HK-2 (cell line): ENCODE measurements at regions not wholly inside any gene's neighbourhood (a gene's known extent, or its start where the extent isn't known, plus 50 kb on each side); places are given as distances from the start of the nearest gene placed in this dataset.

ENCODE experiments used
- DNase-seq: peaks from one replicate; pipeline ENCODE4 v3.0.0-alpha.2; 2018; ENCODE audit not compliant: unreplicated experiment

DNA sequence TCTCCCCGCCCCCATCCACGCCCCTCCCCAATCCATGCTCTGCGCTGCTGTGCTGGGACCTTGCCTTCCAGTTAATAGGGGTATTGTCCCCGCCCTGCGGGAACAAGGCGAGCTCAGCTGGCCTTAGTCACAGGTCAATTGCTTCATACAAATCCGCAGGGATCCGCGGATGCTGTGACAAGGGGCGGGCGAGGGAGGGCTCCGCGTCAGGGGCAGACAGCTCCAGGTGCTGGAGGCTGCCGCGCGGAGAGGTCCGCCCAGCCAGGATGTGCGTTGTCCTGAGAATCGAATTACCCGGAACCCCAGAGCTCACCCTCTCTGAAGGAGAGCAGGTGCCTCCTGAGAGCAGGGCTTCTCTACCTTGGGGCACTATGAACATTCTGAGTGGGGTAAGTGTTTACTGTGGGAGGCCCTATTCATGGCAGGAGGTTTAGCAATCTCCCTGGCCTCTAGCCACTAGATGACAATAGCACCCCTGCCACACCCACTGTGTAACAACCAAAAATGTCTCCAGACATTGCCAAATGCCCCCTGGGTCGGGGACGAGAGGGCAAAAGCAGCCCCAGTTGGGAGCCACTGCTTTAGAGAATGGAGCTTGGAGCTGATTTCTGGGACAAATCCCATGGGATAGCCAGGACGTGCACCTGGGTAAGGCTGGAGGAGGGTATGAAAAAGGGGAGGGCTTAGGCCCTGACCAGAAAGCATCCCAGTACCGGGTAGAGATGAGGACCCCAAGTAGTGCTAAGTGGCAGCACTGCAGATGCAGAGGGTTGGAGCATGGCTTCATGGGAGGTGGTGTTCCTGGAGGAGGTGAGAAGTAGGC, 138.2 kb downstream of the CYLD start:
- no peak for DNase-seq

DNA sequence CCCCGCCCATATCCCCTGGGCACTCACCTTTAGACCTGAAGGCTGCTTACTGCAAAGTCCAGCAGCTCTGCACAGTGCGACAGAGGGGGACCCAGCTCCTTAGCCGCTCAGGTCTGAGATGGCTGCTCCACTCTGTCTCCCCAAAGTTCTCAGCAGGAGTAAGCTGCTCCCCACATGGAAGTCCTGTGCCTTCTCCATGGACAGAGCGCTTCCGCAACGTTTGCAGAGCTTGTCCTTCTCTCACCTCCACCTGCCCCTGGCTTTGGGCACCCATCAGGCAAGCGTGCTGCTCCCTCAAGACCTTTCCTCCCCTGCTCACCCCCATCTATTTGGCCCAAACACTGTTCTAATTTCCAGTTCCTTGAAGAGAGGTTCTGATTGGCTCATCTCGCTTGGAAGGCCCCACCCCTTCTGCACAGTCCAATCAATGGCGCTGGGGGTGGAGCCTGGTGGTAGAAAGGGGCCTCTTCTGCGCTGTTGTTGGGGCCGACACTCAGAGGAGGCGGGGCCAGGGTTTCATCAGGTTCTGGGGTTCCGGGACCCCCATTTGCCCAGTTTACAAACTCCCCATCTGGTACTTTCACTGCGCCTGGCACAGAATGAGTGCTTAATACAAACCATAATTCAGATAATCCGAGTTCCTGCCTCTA, 137.2 kb downstream of the CYLD start:
- DNase-seq: no peak

DNA sequence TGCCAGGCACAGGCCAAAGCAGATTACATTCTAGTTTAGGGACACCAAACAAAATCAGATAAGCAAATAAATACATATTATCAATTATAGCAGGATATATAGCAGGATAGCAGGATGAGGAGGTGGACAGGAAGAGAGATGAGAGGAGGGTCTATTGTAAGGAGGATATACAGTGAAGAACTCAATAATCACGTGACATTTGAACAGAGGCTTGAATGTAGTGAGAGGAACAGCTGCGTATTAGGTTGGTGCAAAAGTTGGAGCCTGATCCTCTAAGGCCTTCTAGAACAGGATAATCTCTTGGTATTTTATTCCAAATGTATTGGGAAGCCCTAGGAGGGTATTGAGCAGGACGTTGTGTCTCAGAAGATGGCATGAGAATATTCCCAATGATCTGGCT, 136.7 kb downstream of the CYLD start:
- no peak for DNase-seq

DNA sequence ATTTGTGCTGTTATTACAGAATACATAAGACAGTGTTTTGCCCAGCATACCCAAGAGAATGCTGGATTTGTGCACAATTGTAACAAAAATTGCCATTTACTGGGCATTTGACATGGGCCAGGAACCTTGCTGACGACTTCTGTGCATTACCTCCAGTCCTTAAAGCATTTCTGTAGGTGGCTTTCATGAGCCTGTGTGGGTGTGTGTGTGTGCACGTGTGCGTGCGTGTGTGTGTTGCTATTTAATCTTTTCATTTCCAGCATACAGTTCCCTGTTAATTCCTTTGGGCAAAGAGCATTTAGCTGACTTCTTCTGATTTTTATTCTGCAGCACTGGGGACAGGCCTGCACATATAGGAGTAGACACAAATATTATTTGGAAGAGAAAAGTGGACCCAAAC, 134.4 kb downstream of the CYLD start:
- DNase-seq: no peak

DNA sequence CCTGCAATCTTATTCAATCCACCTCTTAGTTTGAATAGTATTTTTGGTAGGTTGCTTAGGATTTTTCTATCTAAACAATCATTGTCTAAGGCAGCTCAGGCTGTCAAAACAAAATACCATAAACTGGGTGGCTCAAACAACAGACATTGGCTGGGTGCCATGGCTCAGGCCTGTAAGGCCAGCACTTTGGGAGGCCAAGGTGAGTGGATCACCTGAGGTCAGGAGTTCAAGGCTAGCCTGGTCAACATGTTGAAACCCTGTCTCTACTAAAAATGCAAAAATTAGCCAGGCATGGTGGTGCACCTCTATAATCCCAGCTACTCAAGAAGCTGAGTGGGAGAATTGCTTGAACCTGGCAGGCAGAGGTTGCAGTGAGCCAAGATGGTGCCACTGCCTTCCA, 126.7 kb downstream of the CYLD start:
- DNase-seq: no peak

DNA sequence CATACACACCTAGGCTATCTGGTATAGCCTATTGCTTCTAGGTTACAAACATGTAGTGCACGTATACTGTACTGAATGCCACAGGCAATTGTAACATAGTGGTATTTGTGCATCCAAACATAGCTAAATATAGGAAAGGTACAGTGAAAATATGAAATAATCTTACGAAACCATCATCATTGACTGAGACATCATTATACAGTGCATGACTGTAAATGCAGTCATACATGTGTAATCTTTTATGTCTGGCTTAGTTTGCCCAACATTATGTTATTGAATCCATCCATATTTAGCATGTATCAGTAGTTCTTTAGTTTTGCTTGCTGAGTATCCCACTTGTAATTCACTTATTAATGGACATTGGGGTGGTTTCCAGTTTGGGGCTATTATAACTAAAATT, 124.9 kb downstream of the CYLD start:
- DNase-seq: no peak

DNA sequence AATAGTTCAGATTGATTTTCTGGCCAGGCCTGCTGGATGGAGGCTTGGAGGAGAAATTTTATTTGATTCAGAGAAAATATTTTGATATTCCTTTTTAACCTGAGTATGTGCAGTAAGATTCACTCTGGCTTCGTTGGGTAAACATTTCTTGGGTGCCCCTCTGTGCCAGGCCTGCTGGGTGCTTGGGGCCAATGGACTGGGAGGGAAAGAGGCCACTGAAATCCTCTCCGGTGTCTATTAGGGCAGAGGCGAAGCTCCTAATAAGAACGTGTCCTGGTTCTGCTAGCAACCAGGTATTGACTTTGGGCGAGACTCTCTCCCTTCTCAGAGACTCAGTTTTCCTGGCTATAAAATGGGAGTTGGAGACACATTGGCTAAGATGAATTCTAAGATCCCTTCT, 122.5 kb downstream of the CYLD start:
- DNase-seq: no peak

DNA sequence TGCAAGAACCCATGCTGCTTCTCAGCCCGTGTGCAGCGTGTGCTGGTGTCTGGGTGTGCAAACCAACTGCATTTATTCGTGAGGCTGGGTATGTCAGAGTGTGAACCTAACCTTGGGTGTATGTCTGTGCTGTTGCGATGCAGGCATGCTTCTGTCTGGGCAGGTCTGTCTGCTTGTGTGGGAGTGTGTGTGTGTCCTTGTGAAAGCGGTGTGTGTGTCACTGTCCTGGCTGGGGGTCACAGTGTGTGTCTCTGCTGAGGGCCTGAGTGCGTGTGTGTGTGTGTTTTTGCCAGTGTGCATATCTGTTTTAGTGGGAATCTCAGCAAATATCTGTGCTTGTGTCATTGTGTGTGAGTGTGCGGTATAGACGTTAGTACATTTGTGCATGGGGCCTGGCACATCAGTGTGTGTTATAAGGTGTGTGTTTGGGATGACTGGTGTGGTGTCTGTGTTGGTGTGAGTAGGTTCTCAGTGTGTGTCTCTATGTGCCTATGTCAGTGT, 121.8 kb downstream of the CYLD start:
- DNase-seq: no peak

DNA sequence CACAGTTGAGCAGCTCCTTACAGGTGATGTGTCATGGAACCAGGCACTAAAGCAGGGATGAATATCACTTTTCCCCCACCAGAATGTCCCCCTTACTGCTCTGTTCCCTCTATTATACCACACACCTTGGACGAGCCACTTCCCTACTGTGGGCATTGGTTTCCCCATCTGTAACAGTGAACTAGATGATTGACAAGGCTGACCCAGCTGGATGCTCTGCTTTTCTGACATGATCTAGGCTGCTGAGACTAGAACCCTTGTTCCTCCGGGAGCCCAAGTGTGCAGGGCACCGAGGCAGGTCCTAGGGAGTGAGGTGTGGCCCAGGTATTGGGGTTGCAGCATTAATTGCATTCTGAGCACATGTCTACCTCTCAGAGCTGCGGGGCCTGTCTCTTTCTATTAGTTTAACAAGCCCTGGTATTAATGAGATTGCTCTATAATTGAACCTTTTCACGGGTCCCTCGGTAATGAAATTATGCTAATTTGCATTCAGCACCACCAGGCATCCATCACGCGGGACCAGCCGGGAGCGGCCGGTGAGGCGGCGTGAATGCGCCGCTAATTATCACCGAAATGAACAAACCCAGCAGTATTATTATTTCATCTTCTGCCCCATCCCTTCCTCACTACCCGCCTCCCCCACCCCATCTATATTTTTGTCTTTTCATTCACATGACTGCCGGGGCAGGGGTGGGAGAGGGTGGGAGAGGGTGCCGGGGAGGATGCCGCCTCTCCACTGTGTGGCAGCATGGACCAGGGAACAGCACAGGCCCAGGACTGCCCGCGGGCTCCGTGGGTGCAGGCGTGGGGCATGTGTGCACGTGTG, 121.1 kb downstream of the CYLD start:
- DNase-seq: no peak

DNA sequence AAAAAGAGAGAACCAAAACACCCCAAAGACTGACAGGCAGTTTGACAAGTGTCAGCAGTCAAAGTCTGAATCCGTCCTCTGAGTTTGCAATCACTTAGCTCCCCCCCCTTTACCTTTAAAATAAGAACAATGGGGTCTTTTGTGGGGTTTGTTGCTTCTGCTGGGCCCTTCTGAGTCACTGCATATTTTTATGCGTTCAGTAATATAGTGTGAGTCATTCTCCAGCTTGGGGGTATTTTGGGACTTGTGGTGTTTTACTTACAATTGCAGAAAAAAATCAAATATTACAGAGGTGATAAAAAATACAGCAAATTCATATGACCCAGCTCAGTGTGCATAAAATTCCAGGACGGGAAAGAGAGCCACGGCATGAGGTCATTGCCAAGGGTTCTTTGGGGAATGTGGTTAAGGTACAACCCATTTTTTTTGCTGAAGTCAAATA, 120.1 kb downstream of the CYLD start:
- DNase-seq: no peak

DNA sequence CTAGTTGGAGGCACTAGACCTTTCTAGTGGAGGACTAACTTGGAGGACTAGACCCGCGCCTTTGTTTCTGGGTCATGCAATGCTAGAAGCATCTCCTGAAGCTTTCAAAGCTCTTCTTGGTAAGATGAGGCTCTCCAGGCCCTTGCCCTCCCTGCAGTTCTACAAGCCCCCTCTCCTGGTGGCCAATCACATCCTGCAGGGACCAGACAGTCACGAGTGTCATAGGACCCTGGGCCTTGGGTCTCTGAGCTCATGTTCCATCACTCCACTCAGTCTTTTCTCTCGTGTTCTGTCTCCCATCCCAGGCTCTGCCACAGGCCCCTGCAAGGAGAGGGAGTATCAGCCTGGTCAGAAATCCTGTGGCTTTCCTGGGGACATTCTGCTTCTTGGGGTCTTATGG, 119.6 kb downstream of the CYLD start:
- DNase-seq: no peak

DNA sequence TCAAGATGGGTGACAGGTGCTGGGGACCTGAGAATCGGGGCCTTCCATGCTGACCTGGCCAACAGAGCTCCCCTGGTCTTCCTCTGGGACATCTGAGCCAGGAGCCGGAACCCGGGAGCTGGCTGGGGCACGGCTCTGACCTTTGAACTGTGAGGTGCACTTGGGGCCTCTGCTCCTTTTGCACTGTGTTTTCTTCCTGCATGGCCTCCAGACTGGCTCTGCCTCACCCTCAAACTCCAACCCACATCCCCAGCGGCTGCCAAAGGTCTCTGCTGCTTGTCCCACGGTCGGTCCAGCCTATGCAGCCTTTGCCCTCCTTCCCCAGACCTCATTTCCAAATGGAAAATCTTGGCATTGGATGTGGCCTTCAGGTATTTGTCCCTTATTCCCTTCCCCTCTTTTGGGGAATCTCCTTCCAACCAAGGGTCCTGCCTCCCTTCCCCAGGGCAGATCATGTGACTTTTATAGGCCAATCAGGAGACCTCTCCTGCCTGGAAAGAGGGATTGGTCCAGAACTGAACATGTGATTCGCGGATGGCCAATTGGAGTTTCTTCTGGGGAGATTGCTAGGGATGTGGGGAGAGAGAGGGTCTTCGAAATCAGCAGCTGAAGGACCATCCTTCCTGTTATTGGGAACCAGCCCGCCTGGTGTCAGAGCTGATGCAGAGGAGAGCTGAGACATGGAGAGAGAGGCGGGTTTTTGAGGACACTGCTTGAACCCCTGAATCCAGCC, 117.9 kb downstream of the CYLD start:
- DNase-seq: no peak

DNA sequence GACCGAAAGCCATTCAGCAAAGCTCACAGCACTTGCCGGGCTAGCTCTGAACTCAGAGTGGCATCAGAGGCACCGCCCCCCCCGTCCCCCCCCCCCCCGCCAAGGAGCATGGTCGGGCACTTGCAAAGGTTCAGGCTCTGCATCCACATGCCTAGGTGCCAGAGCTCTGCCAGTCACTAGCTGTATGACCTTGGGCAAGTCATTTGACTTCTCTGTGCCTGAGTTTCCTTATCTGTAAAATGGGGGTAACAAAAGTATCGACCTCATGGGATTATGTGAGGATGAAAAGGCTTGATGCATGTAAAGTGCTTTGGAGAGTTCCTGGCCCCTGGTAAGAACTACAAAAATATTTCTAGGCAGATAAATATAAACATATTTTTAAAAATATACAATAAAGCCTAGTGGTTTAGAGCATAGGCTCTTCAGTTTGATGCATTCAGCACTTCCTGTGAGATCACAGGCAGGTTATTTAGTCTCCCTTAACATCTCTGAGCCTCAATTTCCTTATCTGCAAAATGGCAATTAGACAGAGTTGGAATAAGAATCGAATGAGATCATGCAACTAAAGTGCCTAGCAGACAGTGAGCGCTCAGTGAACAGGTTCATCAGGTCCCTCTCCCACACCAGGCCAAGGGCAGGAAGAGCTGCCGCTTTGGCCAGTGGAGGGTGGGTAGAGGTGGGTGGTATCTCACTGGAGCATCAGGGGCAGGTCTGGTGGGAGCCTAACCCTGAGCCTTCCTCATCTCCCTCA, 117.2 kb downstream of the CYLD start:
- no peak for DNase-seq

DNA sequence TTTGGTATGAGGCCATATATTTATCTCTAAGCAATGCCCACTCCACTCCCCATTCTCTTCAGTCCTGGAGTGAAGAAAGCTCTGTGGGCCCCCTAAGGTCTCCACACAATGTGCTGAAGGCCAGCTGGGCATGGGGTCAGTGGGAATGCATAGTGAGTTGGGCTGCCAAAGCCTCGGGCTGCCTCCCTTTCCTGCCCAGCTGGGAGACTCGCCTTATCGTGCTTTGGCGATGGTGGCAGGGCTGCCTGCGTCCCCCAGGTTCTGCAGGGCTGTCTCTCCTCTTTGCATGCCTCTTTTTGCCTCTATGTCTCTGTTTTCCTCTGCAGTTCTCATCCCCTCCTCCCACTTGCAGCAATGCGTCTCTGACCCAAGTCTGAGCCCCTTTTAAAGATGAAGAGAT, 116.5 kb downstream of the CYLD start:
- DNase-seq: no peak

DNA sequence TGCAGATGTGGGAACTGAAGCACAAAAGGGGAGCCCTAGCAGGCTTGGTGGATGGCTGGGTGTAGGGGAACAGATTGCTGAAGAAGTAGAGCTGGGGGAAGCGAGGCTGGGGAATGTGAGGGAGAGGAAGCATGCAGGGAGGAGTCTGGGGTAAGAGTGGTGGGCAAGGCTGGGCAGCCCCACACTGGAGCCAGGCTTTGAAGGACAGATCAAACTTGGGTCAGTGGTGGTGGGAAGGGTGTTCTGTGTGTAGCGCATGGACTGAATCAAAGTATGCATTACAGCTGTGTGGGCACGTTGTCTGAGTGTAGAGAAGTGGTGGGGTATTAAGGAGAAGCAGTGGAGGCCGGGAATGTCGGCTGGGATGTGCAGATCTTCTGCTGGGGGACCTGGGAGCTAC, 116.0 kb downstream of the CYLD start:
- no peak for DNase-seq

DNA sequence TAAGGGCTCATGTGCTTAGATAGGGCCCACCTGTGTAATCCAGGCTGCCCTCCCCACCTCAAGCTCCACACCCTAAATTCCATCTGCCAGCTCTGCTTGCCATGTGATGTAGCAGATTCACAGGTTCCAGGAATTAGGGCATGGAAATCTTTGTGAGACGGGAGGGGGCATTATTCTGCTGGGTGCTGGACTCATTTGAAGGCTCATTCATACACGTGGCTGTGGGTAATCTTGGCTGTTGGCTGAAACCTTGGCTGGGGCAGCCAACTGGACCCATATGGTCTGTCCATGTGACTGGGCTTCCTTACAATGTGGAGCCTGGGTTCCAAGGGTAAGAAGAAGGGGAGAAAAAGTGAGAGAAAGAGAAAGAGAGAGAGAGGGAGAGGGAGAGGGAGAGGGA, 115.1 kb downstream of the CYLD start:
- DNase-seq: no peak

DNA sequence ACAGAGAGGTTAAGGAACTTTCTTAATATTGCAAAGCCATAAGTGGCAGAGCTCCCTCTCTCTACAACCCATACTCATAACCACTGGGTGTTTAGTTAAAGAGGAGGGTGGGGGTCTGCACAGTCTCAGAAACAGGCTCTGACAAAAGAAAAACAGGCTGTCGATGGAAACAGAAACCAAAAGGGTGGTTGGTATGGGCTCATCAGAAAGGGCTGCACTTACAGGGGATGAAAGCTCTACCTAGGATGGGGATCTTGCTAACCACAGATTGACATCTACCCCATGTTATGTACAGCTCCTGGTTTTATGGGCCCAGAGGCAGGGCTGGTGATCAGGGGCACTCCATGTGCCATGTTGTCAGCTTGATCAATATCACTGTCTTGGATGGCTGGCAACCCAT, 111.4 kb downstream of the CYLD start:
- no peak for DNase-seq
